GM12872 (cell line): ENCODE measurements at regions not wholly inside any gene's neighbourhood (a gene's known extent, or its start where the extent isn't known, plus 50 kb on each side); places are given as distances from the start of the nearest gene placed in this dataset.

Source experiments
- TF ChIP-seq, protein P1 (sequence below): IDR thresholded peaks from 3 replicates; pipeline ENCODE4 v1.5.1; 2011; ENCODE audit warnings: low read depth, mild to moderate bottlenecking, low read length, moderate library complexity; ENCODE audit not compliant: insufficient read depth

GRCh38 chr18:56248610-56249235 is 389.7 kb downstream of the TXNL1 start:
- TF ChIP-seq, protein P1, sequence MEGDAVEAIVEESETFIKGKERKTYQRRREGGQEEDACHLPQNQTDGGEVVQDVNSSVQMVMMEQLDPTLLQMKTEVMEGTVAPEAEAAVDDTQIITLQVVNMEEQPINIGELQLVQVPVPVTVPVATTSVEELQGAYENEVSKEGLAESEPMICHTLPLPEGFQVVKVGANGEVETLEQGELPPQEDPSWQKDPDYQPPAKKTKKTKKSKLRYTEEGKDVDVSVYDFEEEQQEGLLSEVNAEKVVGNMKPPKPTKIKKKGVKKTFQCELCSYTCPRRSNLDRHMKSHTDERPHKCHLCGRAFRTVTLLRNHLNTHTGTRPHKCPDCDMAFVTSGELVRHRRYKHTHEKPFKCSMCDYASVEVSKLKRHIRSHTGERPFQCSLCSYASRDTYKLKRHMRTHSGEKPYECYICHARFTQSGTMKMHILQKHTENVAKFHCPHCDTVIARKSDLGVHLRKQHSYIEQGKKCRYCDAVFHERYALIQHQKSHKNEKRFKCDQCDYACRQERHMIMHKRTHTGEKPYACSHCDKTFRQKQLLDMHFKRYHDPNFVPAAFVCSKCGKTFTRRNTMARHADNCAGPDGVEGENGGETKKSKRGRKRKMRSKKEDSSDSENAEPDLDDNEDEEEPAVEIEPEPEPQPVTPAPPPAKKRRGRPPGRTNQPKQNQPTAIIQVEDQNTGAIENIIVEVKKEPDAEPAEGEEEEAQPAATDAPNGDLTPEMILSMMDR = no peak

DNA sequence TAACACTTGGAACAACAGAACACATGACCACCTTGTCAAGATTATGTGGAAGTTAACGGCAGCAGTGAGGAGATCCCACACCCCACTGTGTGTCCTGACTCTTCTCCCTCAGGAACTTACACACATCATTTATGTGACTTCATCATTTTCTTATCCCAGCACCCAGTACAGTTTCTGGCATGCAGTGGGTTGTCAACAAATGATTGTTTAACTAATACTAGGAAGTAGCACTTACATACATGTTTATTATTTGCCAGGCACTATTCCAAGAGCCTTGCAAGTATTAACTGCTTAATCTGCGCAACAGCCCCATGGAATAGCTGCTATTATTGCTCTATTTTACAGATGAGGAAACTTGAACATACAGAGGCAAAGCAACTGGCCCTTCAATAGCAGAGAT is 391.5 kb downstream of the TXNL1 start:
- TF ChIP-seq, protein P1 = no peak

DNA sequence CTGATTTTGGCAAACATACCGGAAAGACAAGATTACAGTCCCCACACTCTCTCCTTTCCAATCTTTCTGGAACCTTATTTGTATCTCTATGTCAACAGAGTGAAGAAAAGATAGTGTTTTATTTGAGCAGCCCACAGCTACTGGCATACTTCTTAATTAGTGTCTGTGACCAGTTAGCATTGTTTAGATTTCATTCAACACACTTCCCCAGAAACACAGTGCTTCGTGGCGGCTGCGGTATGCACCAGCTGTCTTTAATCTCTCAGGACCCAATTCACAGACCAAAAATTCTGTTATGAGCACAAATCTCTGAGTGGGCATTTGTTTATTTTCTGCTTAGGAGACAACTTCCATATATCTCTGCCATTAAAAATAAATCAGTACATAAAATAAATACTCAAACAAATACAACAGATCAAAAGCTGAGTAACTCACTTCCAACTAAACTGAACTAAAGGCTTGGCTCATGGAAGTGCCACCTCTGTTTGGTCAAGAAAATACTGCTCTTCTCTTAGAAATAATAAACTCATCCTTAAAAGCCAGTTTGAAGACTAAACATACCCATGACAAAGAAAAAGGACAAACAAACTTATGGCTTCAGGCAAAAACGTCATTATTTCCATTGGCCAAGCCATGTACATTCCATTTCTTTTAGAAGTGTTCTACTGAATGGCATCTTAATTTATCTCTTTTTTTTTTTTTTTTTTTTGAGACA is 392.4 kb downstream of the TXNL1 start:
- TF ChIP-seq, protein P1 = no peak

- TF ChIP-seq, protein P1 = no peak
These were observed 398.0 kb downstream of the TXNL1 start for GRCh38 chr18:56240405-56240804.

DNA sequence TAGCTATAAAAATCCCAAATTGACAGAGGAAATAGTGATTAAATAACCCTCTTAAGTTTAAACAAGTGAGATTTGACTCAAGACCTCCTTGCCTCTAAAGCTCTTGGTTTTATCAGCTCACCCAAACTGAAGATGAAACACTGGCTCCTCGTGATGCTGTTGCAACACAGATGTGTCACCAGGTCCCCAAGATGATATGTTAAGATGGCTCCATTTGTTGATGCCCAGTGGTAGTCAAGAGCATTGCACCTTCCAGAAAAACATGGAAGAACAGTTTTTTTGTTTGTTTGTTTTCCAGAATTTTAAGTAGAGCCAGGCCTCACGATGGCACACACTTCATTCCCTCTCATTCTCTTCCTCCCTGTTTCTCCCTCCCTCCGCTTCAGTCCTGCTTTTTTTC is 399.8 kb downstream of the TXNL1 start:
- TF ChIP-seq, protein P1 = peak; percentile 19; the same call in 1 of the 3 replicates

DNA sequence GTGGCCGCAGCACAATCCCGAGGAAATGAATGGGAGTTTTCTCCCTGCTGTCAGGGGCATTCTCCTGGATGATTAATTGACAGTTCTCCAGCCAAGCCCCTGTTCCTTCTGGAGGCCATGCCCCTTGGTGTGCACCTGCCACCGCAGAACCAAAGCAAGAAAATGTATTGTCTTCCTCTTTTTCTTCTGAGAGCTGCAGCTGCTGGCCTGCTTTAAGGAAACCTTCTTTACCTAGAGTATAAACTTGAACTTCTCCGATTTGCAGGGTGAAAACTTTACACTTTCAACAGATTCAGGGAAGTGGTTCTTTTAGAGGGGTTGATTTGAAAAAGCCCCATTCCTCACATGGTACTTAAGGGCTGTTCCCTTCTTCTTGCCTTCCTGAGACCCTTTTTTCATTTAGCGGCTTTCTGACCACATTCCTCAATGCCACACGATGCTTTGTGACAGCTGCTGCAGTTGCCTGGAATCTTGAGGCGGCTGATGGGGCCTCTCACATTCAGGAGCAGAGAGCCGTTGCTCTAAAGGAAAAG is 402.8 kb downstream of the TXNL1 start:
- TF ChIP-seq, protein P1 = no peak

- TF ChIP-seq, protein P1 = no peak
These were observed 403.3 kb downstream of the TXNL1 start for GRCh38 chr18:56235071-56235470.
